SK-N-SH (cell line): ENCODE measurements at regions not wholly inside any gene's neighbourhood (a gene's known extent, or its start where the extent isn't known, plus 50 kb on each side); places are given as distances from the start of the nearest gene placed in this dataset.

ENCODE experiments used
- CTCF ChIA-PET: fragments of 300-600, 350-600 bp; formaldehyde crosslinking; extraction: SDS; loops from one replicate; lab custom pipeline; 2021; lab: Yijun Ruan, JAX
- POLR2A ChIA-PET: fragments of 350-600 bp; sonication (Branson Sonifier 250); formaldehyde crosslinking; extraction: SDS; loops from one replicate; lab custom pipeline; 2020; ENCODE audit warnings: antibody characterized with exemption, inconsistent platforms; lab: Yijun Ruan, JAX
- DNase-seq: peaks from one replicate; pipeline ENCODE4 v3.0.0; 2012
- H2AFZ ChIP-seq: fragments of 200-600 bp; sonication (generic); 2 replicates; pipeline ENCODE4 v1.8.1; 2016; ENCODE audit warnings: antibody characterized with exemption, mild to moderate bottlenecking, low read depth
- H3F3A ChIP-seq: fragments of 200-600 bp; sonication (generic); replicated peaks from 2 replicates; pipeline ENCODE3; 2016; ENCODE audit warnings: antibody characterized with exemption, mild to moderate bottlenecking; ENCODE audit not compliant: insufficient read depth
- H3K27ac ChIP-seq, 2 experiments: fragments of 200-500 bp in 1 of 2; fragments of 200-600 bp in 1 of 2; sonication (Bioruptor generic) in 1 of 2; sonication (generic), shearing (Covaris generic) in 1 of 2; 2 replicates each; pipeline versions ENCODE4 v1.5.1 to v1.6.1; 2014 to 2016; ENCODE audit warnings: low read depth in 2 of 2, inconsistent platforms in 1 of 2, low read length in 1 of 2, mild to moderate bottlenecking in 1 of 2, mixed read lengths in 1 of 2
- H3K27me3 ChIP-seq: fragments of 200-600 bp; sonication (generic), shearing (Covaris generic); 2 replicates; pipeline ENCODE4 v1.6.1; 2016; ENCODE audit warnings: mixed run types; ENCODE audit not compliant: insufficient read depth
- H3K36me3 ChIP-seq, 2 experiments: fragments of 200-500 bp in 1 of 2; fragments of 200-600 bp in 1 of 2; sonication (Bioruptor generic) in 1 of 2; sonication (generic) in 1 of 2; replicated peaks in 1 of 2; 2 replicates each; pipeline versions ENCODE3 to v1.5.1; 2014 to 2016; ENCODE audit warnings: low read length in 1 of 2, mild to moderate bottlenecking in 1 of 2; ENCODE audit not compliant: insufficient read depth in 2 of 2, control insufficient read depth in 1 of 2
- H3K4me1 ChIP-seq, 2 experiments: fragments of 200-500 bp in 1 of 2; fragments of 200-600 bp in 1 of 2; sonication (Bioruptor generic) in 1 of 2; sonication (generic), shearing (Covaris generic) in 1 of 2; 2 replicates each; pipeline versions ENCODE4 v1.5.1 to v1.6.1; 2014 to 2016; ENCODE audit warnings: low read depth in 1 of 2, low read length in 1 of 2, mixed run types in 1 of 2; ENCODE audit not compliant: insufficient read depth in 2 of 2, control insufficient read depth in 1 of 2
- H3K4me2 ChIP-seq: fragments of 200-600 bp; sonication (generic), shearing (Covaris generic); 2 replicates; pipeline ENCODE4 v1.6.1; 2017; ENCODE audit warnings: mixed run types
- H3K4me3 ChIP-seq, 2 experiments: fragments of 200-500 bp in 1 of 2; fragments of 200-600 bp in 1 of 2; sonication (Bioruptor generic) in 1 of 2; sonication (generic), shearing (Covaris generic) in 1 of 2; 2 replicates each; pipeline versions ENCODE4 v1.5.1 to v1.8.1; 2014 to 2016; ENCODE audit warnings: low read depth in 2 of 2, inconsistent platforms in 1 of 2, low read length in 1 of 2, mild to moderate bottlenecking in 1 of 2, mixed read lengths in 1 of 2, moderate library complexity in 1 of 2
- H3K79me2 ChIP-seq: fragments of 200-600 bp; sonication (generic); 2 replicates; pipeline ENCODE4 v1.8.1; 2017; ENCODE audit warnings: mild to moderate bottlenecking; ENCODE audit not compliant: insufficient read depth
- H3K9ac ChIP-seq: fragments of 200-600 bp; sonication (generic); 2 replicates; pipeline ENCODE4 v1.6.1; 2017; ENCODE audit warnings: mixed run types
- H3K9me2 ChIP-seq: fragments of 200-600 bp; sonication (generic); 2 replicates; pipeline ENCODE4 v1.6.1; 2017; ENCODE audit warnings: mixed run types
- H3K9me3 ChIP-seq: fragments of 200-600 bp; sonication (generic); 2 replicates; pipeline ENCODE4 v1.6.1; 2017; ENCODE audit warnings: mixed run types, mild to moderate bottlenecking, moderate library complexity
- H4K20me1 ChIP-seq: fragments of 200-600 bp; sonication (generic); 2 replicates; pipeline ENCODE4 v1.6.1; 2017; ENCODE audit warnings: mild to moderate bottlenecking, mixed run types; ENCODE audit not compliant: insufficient read depth
- CHD2 ChIP-seq: fragments of 150-350 bp; IDR thresholded peaks from 2 replicates; pipeline ENCODE4 v1.6.1; 2018; ENCODE audit warnings: low read length; ENCODE audit not compliant: partially characterized antibody
- EP300 ChIP-seq, 2 experiments: IDR thresholded peaks; 2 replicates each; pipeline versions ENCODE4 v1.4.0 to v1.6.1; 2012; ENCODE audit warnings: borderline replicate concordance in 1 of 2, low read depth in 1 of 2, low read length in 1 of 2
- FOXJ3 ChIP-seq: sonication (generic); formaldehyde crosslinking; IDR thresholded peaks from 2 replicates; pipeline ENCODE4 v1.5.1; 2020; ENCODE audit warnings: mild to moderate bottlenecking, missing genetic modification reagents
- GABPA ChIP-seq: IDR thresholded peaks from 2 replicates; pipeline ENCODE4 v1.4.0; 2012; ENCODE audit warnings: low read depth, mild to moderate bottlenecking
- GATA2 ChIP-seq: sonication (generic); formaldehyde crosslinking; IDR thresholded peaks from 2 replicates; pipeline ENCODE4 v1.5.0; 2020; ENCODE audit warnings: mild to moderate bottlenecking, missing genetic modification reagents
- MAX ChIP-seq: IDR thresholded peaks from 2 replicates; pipeline ENCODE4 v1.4.0; 2012; ENCODE audit warnings: low read depth
- MEF2A ChIP-seq: IDR thresholded peaks from 2 replicates; pipeline ENCODE4 v1.4.0; 2012; ENCODE audit warnings: low read depth, borderline replicate concordance
- NFIC ChIP-seq: IDR thresholded peaks from 2 replicates; pipeline ENCODE4 v1.4.0; 2012; ENCODE audit warnings: borderline replicate concordance
- POLR2AphosphoS5 ChIP-seq: IDR thresholded peaks from 2 replicates; pipeline ENCODE4 v1.6.1; 2012; ENCODE audit warnings: low read depth, low read length
- RCOR1 ChIP-seq: fragments of 150-350 bp; IDR thresholded peaks from 2 replicates; pipeline ENCODE4 v1.6.1; 2017; ENCODE audit warnings: antibody characterized with exemption, low read length
- RXRA ChIP-seq: IDR thresholded peaks from 2 replicates; pipeline ENCODE4 v1.4.0; 2012; ENCODE audit warnings: low read depth, mild to moderate bottlenecking, borderline replicate concordance
- SMC3 ChIP-seq: IDR thresholded peaks from 2 replicates; pipeline ENCODE4 v1.6.1; 2012; ENCODE audit warnings: low read depth, low read length, improper control_type of control experiment
- TAF1 ChIP-seq: IDR thresholded peaks from 2 replicates; pipeline ENCODE4 v1.6.1; 2012; ENCODE audit warnings: low read depth, mild to moderate bottlenecking, low read length, moderate library complexity, borderline replicate concordance
- TEAD4 ChIP-seq: IDR thresholded peaks from 2 replicates; pipeline ENCODE4 v1.4.0; 2012; ENCODE audit warnings: mild to moderate bottlenecking, borderline replicate concordance; ENCODE audit not compliant: insufficient read depth
- USF2 ChIP-seq: fragments of 150-350 bp; IDR thresholded peaks from 2 replicates; pipeline ENCODE4 v1.6.1; 2017; ENCODE audit warnings: antibody characterized with exemption, low read length, low read depth, borderline replicate concordance
- YY1 ChIP-seq: IDR thresholded peaks from 2 replicates; pipeline ENCODE4 v1.4.0; 2012; ENCODE audit warnings: low read depth, mild to moderate bottlenecking
- ZBTB33 ChIP-seq: IDR thresholded peaks from 2 replicates; pipeline ENCODE4 v1.4.0; 2012; ENCODE audit warnings: low read depth, borderline replicate concordance
- WGBS: methylation state at CpG from one replicate; pipeline ENCODE4 v1.1.6; 2017; ENCODE audit warnings: low lambda C conversion rate; 5-methylcytosine and 5-hydroxymethylcytosine counted together

GRCh38 chr1:30092051-30092858 lies 631.1 kb downstream of the MATN1 start:
- Histone ChIP-seq H3K27ac (no peak overlapping the region), H3K4me3 (no peak overlapping the region), H3K4me2 (no peak overlapping the region), H3K9ac (no peak overlapping the region), H4K20me1 (no peaks in the 10 kb centered on the region), H3K9me2 (no peaks in the 10 kb centered on the region), H3K9me3 (peaks cover 4% of the 10 kb centered on the region), H3K4me1 (peaks cover 9 to 34% of the 10 kb centered on the region in 2 experiments; a peak in 2 of 4 replicates), H3K79me2 (no peaks in the 10 kb centered on the region), H3F3A (no peaks in the 10 kb centered on the region), H2AFZ (no peak overlapping the region), H3K27me3 (no peaks in the 10 kb centered on the region), H3K36me3 (no peaks in the 10 kb centered on the region)
- ChIA-PET CTCF (interaction anchor here (0.8 to 2.8 kb wide), 4 partner anchors 12 to 288 kb away, joined by 3 to 12 read pairs (median 3); no protein-coding TSS in a partner anchor), POLR2A (no interaction called here)
- DNase-seq, result no peak
- 64% methylated on average over 12 of the region's 12 CpGs for WGBS
- TF ChIP-seq MAX (no peak), TAF1 (no peak), USF2 (no peak), TEAD4 (no peak), RCOR1 (no peak), SMC3 (no peak), MEF2A (no peak), CHD2 (no peak), EP300 (IDR thresholded peaks at IDR 0.05; ENCODE audit: borderline replicate concordance in 1 of 2, low read depth in 1 of 2, low read length in 1 of 2) (no peak), YY1 (no peak), GABPA (no peak), RXRA (no peak), GATA2 (no peak)

GRCh38 chr1:30090162-30090820 lies 633.1 kb downstream of the MATN1 start:
- Histone ChIP-seq H2AFZ (no peak overlapping the region), H3K36me3 (no peaks in the 10 kb centered on the region), H3K4me2 (no peak overlapping the region), H4K20me1 (no peaks in the 10 kb centered on the region), H3K79me2 (no peaks in the 10 kb centered on the region), H3K9ac (no peak overlapping the region), H3K27ac (no peak overlapping the region), H3K9me3 (peaks cover 4% of the 10 kb centered on the region), H3K27me3 (no peaks in the 10 kb centered on the region), H3F3A (no peaks in the 10 kb centered on the region), H3K9me2 (no peaks in the 10 kb centered on the region), H3K4me1 (peaks cover 10 to 43% of the 10 kb centered on the region in 2 experiments; a peak in 3 of 4 replicates), H3K4me3 (no peak overlapping the region)
- TF ChIP-seq NFIC (no peak), POLR2AphosphoS5 (no peak), ZBTB33 (no peak), FOXJ3 (CRISPR knock-in tag) (no peak)
- DNase-seq, result no peak
- ChIA-PET POLR2A (no interaction called here), CTCF (interaction anchor here (0.8 to 5.6 kb wide), 8 partner anchors 10 to 387 kb away, joined by 3 to 47 read pairs (median 6); no protein-coding TSS in a partner anchor)
- WGBS, result 53% methylated on average over 5 of the region's 10 CpGs
